GM23338 (cell line): ENCODE measurements at regions not wholly inside any gene's neighbourhood (a gene's known extent, or its start where the extent isn't known, plus 50 kb on each side); places are given as distances from the start of the nearest gene placed in this dataset.

Experiments
- ATAC-seq: fragments of 200-7000 bp; cut with Tn5 transposase; 3 replicates; pipeline ENCODE4 v1.9.1; 2020
- DNase-seq: peaks from one replicate; pipeline ENCODE4 v3.0.0-alpha.2; 2015; ENCODE audit warnings: low spot score
- H2AFZ ChIP-seq: fragments of 200-600 bp; sonication (generic); 2 replicates; pipeline ENCODE4 v1.8.0; 2016; ENCODE audit warnings: antibody characterized with exemption, mild to moderate bottlenecking, moderate library complexity
- H3F3A ChIP-seq: fragments of 200-600 bp; sonication (generic); replicated peaks from 2 replicates; pipeline ENCODE4 v1.8.0; 2017; ENCODE audit warnings: antibody characterized with exemption, mixed run types, low read depth
- H3K27ac ChIP-seq: fragments of 200-600 bp; sonication (generic); 2 replicates; pipeline ENCODE4 v1.6.1; 2016; ENCODE audit warnings: low read depth
- H3K27me3 ChIP-seq: fragments of 200-600 bp; sonication (generic); 2 replicates; pipeline ENCODE4 v1.8.0; 2016; ENCODE audit warnings: mild to moderate bottlenecking, mixed run types, moderate library complexity; ENCODE audit not compliant: insufficient read depth
- H3K36me3 ChIP-seq: fragments of 200-600 bp; sonication (generic); 2 replicates; pipeline ENCODE4 v1.8.0; 2016; ENCODE audit warnings: mild to moderate bottlenecking; ENCODE audit not compliant: insufficient read depth
- H3K4me1 ChIP-seq: fragments of 200-600 bp; sonication (generic); 2 replicates; pipeline ENCODE4 v1.8.0; 2016; ENCODE audit warnings: mild to moderate bottlenecking, moderate library complexity; ENCODE audit not compliant: insufficient read depth
- H3K4me2 ChIP-seq: fragments of 200-600 bp; sonication (generic); 2 replicates; pipeline ENCODE4 v1.7.1; 2017; ENCODE audit warnings: mixed run types
- H3K4me3 ChIP-seq: fragments of 200-600 bp; sonication (generic); 2 replicates; pipeline ENCODE4 v1.6.1; 2016; ENCODE audit warnings: mixed run types
- H3K79me2 ChIP-seq: fragments of 200-600 bp; sonication (generic); replicated peaks from 2 replicates; pipeline ENCODE4 v1.8.0; 2017; ENCODE audit warnings: mild to moderate bottlenecking; ENCODE audit not compliant: insufficient read depth
- H3K9me2 ChIP-seq: fragments of 200-600 bp; sonication (generic); 2 replicates; pipeline ENCODE4 v1.8.0; 2017; ENCODE audit not compliant: insufficient read depth
- H4K20me1 ChIP-seq: fragments of 200-600 bp; sonication (generic); replicated peaks from 2 replicates; pipeline ENCODE4 v1.8.0; 2017; ENCODE audit warnings: mild to moderate bottlenecking; ENCODE audit not compliant: insufficient read depth
- H3K27ac Mint-ChIP-seq: 2 replicates; pipeline ENCODE4 v1.8.0; 2020; ENCODE audit warnings: inconsistent platforms, mild to moderate bottlenecking, moderate library complexity, mixed read lengths
- H3K27me3 Mint-ChIP-seq: 3 replicates; pipeline ENCODE4 v1.8.0; 2022; ENCODE audit warnings: low read depth, mild to moderate bottlenecking, moderate library complexity, mixed read lengths, inconsistent platforms; ENCODE audit not compliant: insufficient read depth, poor library complexity
- H3K36me3 Mint-ChIP-seq: 3 replicates; pipeline ENCODE4 v1.8.0; 2021; ENCODE audit warnings: low read depth, mild to moderate bottlenecking, inconsistent platforms, moderate library complexity, mixed read lengths
- H3K4me1 Mint-ChIP-seq: 3 replicates; pipeline ENCODE4 v1.8.0; 2020; ENCODE audit warnings: mild to moderate bottlenecking, inconsistent platforms, mixed read lengths
- H3K4me3 Mint-ChIP-seq: 3 replicates; pipeline ENCODE4 v1.8.0; 2021; ENCODE audit warnings: moderate library complexity, mild to moderate bottlenecking, inconsistent platforms, mixed read lengths
- H3K9me3 Mint-ChIP-seq: 3 replicates; pipeline ENCODE4 v1.8.0; 2020; ENCODE audit warnings: moderate library complexity, mild to moderate bottlenecking, inconsistent platforms, mixed read lengths
- CREB1 ChIP-seq: fragments of 250-450 bp; sonication (Bioruptor Pico); IDR thresholded peaks from 2 replicates; pipeline ENCODE4 v1.5.0; 2020; ENCODE audit warnings: low read depth, mild to moderate bottlenecking, moderate library complexity
- CTCF ChIP-seq, 2 experiments: fragments of 200-600 bp in 1 of 2; sonication (generic) in 1 of 2; conservative IDR thresholded peaks; 2 replicates each; pipeline versions ENCODE4 v1.5.1 to v1.6.1; 2016 to 2017; ENCODE audit warnings: antibody characterized with exemption in 2 of 2, low read depth in 2 of 2, mild to moderate bottlenecking in 2 of 2, moderate library complexity in 1 of 2
- EZH2phosphoT487 ChIP-seq: fragments of 200-600 bp; sonication (generic); IDR thresholded peaks from one replicate; pipeline ENCODE4 v1.8.1; 2018; ENCODE audit warnings: antibody characterized with exemption; ENCODE audit not compliant: unreplicated experiment
- JUNB ChIP-seq: IDR thresholded peaks from one replicate; pipeline ENCODE4 v1.6.1; 2016; ENCODE audit warnings: antibody characterized with exemption; ENCODE audit not compliant: unreplicated experiment
- NANOG ChIP-seq: IDR thresholded peaks from 2 replicates; pipeline ENCODE4 v1.6.1; 2016; ENCODE audit warnings: antibody characterized with exemption, borderline replicate concordance
- POLR2AphosphoS5 ChIP-seq: IDR thresholded peaks from 2 replicates; pipeline ENCODE4 v1.6.1; 2016; ENCODE audit warnings: antibody characterized with exemption, low read depth
- REST ChIP-seq: IDR thresholded peaks from one replicate; pipeline ENCODE4 v1.6.1; 2018; ENCODE audit warnings: antibody characterized with exemption; ENCODE audit not compliant: unreplicated experiment
- STAT1 ChIP-seq: IDR thresholded peaks from one replicate; pipeline ENCODE4 v1.6.1; 2016; ENCODE audit warnings: antibody characterized with exemption; ENCODE audit not compliant: unreplicated experiment
- ZNF114 ChIP-seq: fragments of 250-450 bp; sonication (Bioruptor Pico); IDR thresholded peaks from 2 replicates; pipeline ENCODE4 v1.5.0; 2020; ENCODE audit warnings: mild to moderate bottlenecking, moderate library complexity
- ZNF462 ChIP-seq: fragments of 250-450 bp; sonication (Bioruptor Pico); IDR thresholded peaks from 2 replicates; pipeline ENCODE4 v1.5.0; 2020; ENCODE audit warnings: mild to moderate bottlenecking, moderate library complexity

- Mint-ChIP-seq H3K4me3 (no peak overlapping the region), H3K4me1 (peaks cover 8% of the 10 kb centered on the region), H3K27ac (no peak overlapping the region), H3K27me3 (peaks cover 3% of the 10 kb centered on the region), H3K9me3 (no peaks in the 10 kb centered on the region), H3K36me3 (no peaks in the 10 kb centered on the region)
- no peaks in the 10 kb centered on the region for H3K27me3 ChIP-seq
- no peak overlapping the region for H3K4me3 ChIP-seq
- H3K4me2 ChIP-seq = no peak overlapping the region
- no peaks in the 10 kb centered on the region for H3K36me3 ChIP-seq
- no peak overlapping the region for H3K27ac ChIP-seq
- DNase-seq (no peak), ATAC-seq (no peak)
- H3K9me2 ChIP-seq = peaks cover under 1% of the 10 kb centered on the region; the same call in 1 of the 2 replicates
- no peaks in the 10 kb centered on the region for H4K20me1 ChIP-seq
- H3F3A ChIP-seq = no peaks in the 10 kb centered on the region
- H3K4me1 ChIP-seq = no peaks in the 10 kb centered on the region
- no peaks in the 10 kb centered on the region for H3K79me2 ChIP-seq
- TF ChIP-seq JUNB (no peak), ZNF462 (CRISPR knock-in tag) (no peak), STAT1 (no peak), EZH2phosphoT487 (no peak), REST (no peak), ZNF114 (no peak), CTCF (conservative IDR thresholded peaks at IDR 0.05; ENCODE audit: low read depth in 2 of 2) (no peak), POLR2AphosphoS5 (no peak), CREB1 (no peak), NANOG (no peak)
- no peak overlapping the region for H2AFZ ChIP-seq
These were observed 169.3 kb upstream of the IVNS1ABP start for GRCh38 chr1:185486346-185486745.
